ENCODE measurements at regions not wholly inside any gene's neighbourhood (a gene's known extent, or its start where the extent isn't known, plus 50 kb on each side); places are given as distances from the start of the nearest gene placed in this dataset.

DNA sequence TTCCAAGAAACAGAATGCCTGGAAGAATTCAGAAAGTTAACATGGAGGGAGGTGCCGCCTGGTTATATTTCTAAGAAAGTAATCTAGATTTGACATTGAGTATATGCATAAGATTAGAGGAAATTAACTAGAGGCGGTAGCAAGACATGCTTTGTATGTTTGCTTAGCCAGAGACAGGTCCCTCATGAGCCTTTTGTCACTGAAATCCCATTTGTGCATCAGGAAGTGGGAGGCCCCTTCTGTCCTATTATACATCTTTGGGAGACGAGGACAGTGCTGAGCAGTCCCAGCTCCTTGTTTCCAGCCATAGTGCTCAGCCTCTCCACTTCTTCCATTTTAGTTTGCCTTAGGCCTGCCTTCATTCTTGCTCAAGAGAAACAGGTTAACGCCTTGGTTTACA, 115.4 kb upstream of the LHCGR start:
- no peak for TF ChIP-seq POLR2A (IDR thresholded peaks at IDR 0.05; ENCODE audit: low read depth)
- TF ChIP-seq, protein P1, sequence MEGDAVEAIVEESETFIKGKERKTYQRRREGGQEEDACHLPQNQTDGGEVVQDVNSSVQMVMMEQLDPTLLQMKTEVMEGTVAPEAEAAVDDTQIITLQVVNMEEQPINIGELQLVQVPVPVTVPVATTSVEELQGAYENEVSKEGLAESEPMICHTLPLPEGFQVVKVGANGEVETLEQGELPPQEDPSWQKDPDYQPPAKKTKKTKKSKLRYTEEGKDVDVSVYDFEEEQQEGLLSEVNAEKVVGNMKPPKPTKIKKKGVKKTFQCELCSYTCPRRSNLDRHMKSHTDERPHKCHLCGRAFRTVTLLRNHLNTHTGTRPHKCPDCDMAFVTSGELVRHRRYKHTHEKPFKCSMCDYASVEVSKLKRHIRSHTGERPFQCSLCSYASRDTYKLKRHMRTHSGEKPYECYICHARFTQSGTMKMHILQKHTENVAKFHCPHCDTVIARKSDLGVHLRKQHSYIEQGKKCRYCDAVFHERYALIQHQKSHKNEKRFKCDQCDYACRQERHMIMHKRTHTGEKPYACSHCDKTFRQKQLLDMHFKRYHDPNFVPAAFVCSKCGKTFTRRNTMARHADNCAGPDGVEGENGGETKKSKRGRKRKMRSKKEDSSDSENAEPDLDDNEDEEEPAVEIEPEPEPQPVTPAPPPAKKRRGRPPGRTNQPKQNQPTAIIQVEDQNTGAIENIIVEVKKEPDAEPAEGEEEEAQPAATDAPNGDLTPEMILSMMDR (IDR thresholded peaks at IDR 0.05) = no peak
- TF ChIP-seq EP300 (IDR thresholded peaks at IDR 0.05) = no peak
- TF ChIP-seq POLR2AphosphoS5 (IDR thresholded peaks at IDR 0.05) = no peak
